Left forelimb (tissue), 1 donor: ENCODE measurements at regions not wholly inside any gene's neighbourhood (a gene's known extent, or its start where the extent isn't known, plus 50 kb on each side); places are given as distances from the start of the nearest gene placed in this dataset.
A peak's percentile ranks its signal among the peaks of the same experiment; 100 is the strongest.

ENCODE experiments used
- DNase-seq: peaks from one replicate; pipeline ENCODE4 v3.0.0-alpha.2; 2018; ENCODE audit warnings: low spot score

- no peak for DNase-seq
Measured at GRCh38 chr4:1495416-1496115, 89.3 kb upstream of the NKX1-1 start.

GRCh38 chr4:1494416-1495315 is 88.4 kb upstream of the NKX1-1 start:
- DNase-seq: no peak

DNA sequence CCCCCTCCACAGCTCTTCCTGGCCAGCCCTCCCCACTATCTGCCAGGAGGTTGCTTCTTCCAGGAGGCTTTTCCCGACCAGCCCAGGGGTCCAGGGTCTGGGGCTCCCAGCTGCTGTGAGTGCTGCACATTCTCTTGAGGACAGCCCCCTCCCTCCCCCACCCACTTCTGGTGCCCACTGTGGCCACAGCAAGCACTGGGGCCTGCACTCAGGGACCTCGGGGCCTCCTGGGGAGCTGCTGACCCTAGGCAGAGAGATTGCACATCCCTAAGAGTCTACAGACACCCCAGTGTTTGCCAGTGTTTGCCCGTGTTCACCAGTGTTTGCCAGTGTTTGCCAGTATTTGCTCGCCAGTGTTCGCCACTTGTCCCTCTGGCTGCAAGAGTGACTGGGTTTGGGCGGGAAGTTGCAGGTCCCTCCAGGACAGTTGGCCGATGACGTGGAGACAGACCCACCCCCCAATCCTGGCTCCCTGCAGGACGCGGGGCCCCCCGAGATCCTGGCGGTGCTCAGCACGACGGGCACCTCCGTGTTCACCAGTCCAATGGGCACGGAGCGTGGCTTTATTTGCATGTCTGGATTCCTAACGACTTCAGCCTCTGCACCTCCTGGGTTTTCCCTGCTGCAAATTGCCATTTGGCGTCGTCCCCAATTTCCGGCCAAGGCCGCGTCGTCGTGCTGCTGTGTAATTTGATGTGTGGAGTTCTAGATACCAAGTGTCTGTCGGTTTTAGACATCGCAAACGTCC is 87.5 kb upstream of the NKX1-1 start:
- DNase-seq: no peak

- DNase-seq: no peak
Measured at GRCh38 chr4:1492651-1493539, 86.7 kb upstream of the NKX1-1 start.

- no peak for DNase-seq
Measured at GRCh38 chr4:1492142-1492457, 85.9 kb upstream of the NKX1-1 start.

- DNase-seq: no peak
Measured at GRCh38 chr4:1491328-1492141, 85.3 kb upstream of the NKX1-1 start.

- DNase-seq: no peak
Measured at GRCh38 chr4:1490654-1491327, 84.5 kb upstream of the NKX1-1 start.

DNA sequence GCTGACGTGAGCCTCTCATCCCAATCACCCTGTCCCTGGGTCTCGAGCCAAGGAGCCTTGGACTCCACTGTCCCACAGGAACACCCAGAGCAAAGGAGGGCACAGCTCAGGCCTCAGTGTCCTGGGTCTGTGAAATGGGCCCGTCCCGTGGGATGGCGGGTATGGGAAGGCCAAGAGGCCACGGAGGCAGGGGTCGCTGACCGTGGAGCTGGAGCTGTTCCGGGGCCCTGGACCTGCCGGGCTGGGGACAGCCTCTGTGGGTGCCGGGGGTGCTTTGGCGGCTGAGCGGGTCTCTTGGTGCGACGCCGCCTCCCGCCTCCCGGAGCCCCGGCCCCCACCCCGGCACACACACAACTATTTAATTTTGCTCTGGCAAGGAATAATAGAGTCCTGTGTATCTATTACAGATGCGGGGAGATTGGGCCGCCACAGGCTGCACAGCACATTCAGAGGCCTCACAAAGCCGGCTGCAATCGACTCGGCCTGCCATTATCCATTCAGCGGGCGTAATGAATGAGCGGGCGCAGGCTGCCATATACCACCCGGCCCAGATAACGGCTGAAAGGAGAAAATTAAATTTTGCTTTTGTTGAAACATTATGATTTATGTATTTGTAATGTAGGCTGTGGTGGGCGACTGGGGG is 83.9 kb upstream of the NKX1-1 start:
- no peak for DNase-seq

DNA sequence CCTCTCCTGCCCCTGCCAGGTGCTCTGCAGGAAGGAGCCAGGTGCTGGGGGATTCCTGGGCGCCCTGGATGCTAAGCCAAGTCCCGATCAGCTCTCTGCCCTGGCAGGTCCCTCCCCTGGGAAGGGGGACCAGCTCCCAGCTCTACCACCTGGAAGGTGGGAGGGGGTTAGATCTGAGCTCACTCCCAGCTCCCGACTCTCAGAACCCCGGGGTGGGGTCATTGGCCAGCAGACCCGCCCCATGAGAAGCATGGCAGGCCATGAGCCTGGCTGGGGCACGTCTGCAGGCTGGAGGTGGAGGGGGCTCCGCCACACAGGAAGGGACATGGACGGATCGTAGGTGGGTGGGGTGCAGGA is 83.4 kb upstream of the NKX1-1 start:
- no peak for DNase-seq

DNA sequence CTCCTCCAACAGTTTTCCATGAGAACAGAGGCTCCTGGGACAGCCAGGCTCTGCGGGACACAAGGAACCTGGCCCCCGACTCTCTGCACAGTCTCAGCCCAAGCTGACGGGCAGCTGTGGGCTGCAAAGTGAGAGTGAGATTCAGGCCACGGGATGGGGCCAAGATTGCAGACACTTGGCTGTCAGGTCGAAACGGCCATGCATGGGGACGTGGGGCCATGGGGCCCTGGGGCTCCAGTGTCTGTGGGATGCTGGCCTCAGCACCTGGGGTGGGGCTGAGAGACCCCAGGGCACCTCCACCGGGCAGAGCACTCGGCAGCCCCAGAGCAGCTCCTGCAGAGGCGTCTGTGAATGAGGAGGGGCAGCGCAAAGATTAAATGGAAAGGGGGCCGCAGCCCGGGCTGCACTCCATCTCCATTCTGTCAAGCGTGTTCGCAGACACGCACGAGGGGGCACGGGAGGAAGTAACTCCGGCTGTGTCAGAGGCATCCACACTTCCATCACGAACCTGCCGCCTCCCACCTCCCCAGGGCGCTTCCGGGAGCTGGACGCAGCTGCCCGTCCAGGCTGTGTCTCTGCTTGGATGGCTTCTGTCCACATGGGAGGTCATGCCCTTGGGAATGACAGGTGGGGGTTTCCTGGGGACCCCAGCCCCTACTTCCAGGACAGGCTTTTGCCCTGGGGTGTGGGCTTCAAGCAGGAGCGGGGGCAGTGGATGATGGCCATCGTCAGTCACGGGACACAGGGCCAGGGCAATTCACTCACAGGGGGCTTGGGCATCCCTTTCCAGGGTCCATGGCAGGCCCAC is 82.8 kb upstream of the NKX1-1 start:
- DNase-seq: no peak

DNA sequence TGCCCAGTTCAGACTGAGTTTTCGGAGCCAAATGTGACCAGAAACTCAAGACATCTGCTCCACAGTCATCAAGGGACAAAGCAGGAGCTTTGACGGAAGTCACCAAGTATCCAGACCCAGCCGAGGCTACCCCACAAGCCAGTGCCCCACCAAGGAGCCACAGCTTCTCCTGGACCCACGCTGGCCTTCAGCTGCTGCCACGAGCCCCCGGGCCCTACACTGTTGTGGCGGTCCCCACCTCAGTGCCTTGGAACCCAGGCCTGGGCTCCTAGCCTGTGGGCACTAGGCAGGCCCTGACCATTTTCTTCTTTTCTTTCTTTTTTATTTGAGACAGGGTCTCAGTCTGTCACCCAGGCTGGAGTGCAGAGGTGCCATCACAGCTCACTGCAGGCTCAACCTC is 82.1 kb upstream of the NKX1-1 start:
- DNase-seq: no peak

- no peak for DNase-seq
Measured at GRCh38 chr4:1487761-1488160, 81.5 kb upstream of the NKX1-1 start.

DNA sequence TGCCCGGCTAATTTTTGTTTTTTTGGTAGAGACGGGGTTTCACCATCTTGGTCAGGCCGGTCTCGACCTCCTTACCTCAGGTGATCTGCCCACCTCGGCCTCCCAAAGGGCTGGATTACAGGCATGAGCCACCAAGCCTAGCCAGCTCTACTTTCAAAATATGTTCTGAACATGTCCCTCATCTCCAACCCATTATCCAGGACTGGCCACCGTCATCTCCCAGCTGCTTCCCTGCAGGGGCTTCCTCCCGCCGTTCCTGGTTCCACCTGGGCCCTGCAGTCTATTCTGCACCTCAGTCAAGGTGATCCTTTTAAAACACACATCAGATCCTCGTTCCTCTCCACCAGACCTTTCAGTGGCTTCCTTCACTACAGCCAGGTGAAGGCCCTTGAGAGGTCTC is 80.9 kb upstream of the NKX1-1 start:
- DNase-seq: no peak

GRCh38 chr4:1485280-1485679 is 79.0 kb upstream of the NKX1-1 start:
- DNase-seq: no peak

DNA sequence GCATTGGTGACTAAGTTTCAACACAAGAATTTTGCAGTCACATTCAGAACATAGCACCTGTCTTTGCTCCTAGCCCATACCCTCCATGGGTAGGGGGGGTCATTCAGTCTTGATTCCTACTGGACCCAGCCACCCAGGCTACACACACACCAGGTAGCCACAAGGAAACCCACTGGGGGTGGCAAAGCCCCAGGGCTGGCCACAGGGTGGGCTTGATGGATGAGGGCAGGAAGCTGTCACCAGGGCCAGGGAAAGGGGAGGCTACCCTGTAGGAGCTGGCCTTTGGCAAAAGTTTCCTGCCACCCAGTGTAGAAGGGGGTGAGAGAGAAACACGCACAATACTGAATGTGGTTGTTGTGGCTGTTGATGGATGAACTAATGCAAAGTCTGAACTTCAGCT is 74.5 kb upstream of the NKX1-1 start:
- no peak for DNase-seq

- no peak for DNase-seq
Measured at GRCh38 chr4:1479454-1479853, 73.2 kb upstream of the NKX1-1 start.

DNA sequence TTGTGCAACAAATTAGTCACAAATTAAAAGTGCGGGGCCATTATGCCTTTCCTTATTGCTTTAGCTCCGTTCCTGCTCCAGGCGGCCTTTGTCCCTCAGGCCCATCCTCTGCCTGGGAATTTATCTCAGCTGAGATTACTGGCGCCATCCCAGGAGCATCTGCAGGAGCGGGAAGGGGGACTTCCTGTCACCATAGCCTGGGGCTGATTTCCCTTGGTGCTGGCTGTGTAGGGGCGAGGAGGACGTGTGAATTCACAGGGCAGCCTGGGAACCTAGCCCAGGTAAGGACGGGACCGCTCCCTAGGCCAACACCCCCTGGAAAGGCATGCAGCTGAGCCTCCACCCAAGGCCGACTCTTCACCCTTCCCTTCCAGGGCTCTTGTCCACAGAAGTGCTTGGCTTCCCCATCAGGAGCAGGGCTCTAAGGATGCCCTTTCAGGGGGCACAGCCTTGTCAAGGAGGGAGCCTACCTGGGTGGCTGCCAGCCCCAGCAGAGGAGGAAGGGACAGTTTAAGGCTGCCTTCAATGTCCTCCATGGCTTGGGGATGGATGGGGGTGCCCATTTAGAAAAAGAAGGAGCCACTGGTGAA is 72.6 kb upstream of the NKX1-1 start:
- DNase-seq: no peak

DNA sequence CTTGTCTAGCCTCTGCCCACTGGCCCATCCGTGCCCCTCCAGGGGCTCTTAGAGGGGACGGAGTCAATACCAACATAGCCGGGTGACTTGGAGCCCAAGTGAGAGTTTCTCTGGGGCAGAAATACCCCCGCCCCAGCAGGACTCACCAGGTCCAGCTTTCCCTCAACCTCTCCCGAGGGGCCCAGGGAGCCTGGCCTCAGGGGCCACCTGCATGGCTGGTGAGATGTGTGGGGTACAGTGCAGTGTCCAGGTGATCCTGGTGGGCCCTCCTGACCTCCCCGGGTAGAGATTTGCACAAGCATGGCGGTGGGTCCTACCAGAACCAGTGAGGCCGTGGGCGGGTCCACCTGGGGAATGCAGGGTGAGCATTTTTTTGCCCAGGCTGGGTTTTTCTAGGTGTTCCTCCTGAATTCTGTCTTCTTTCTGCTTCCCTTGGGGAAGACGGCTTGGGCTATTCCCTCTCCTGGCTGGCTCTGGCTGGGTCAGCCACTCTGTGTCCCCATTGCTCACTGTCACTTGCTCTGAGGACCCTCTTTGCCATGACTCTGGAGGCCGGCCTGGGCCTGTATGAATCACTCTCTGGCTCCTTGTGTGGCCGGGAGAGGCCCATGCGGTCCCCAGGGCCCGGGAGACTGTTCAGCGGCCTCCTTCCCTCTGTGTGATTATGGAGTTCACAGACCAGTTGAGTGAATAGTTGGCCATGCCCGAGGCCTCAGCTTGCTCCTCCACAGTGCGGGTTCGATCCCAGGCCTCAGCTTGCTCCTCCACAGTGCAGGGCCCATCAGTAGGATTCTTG is 71.0 kb upstream of the NKX1-1 start:
- DNase-seq: peak; percentile 48
